Colon (tissue), 2 donors: ENCODE measurements at regions not wholly inside any gene's neighbourhood (a gene's known extent, or its start where the extent isn't known, plus 50 kb on each side); places are given as distances from the start of the nearest gene placed in this dataset.
"Not testable (repeated sequence)": the region's sequence is repeated elsewhere in the genome, so short reads cannot be mapped to it uniquely, and the experiment has no call there.

Experiments
- FAIRE-seq: peaks from 2 replicates; lab custom pipeline; 2012; peaks lifted over from hg19 to GRCh38; lab: Jason Lieb, UNC
- donor health status: control.
- donor health status: control.

GRCh38 chr4:138614398-138615142 lies 372.4 kb upstream of the SLC7A11 start:
- FAIRE-seq = no peak

- FAIRE-seq = no peak
These were observed 370.3 kb upstream of the SLC7A11 start for GRCh38 chr4:138612428-138612827.

- no peak for FAIRE-seq
These were observed 369.6 kb upstream of the SLC7A11 start for GRCh38 chr4:138611721-138612120.

- FAIRE-seq = no peak
These were observed 368.9 kb upstream of the SLC7A11 start for GRCh38 chr4:138611017-138611416.

GRCh38 chr4:138609943-138610350 lies 367.8 kb upstream of the SLC7A11 start:
- no peak for FAIRE-seq

- FAIRE-seq = no peak
These were observed 362.4 kb upstream of the SLC7A11 start for GRCh38 chr4:138604556-138604955.

- FAIRE-seq = no peak
These were observed 360.5 kb upstream of the SLC7A11 start for GRCh38 chr4:138602664-138603063.

GRCh38 chr4:138599965-138600364 lies 357.8 kb upstream of the SLC7A11 start:
- FAIRE-seq = no peak

- no peak for FAIRE-seq
These were observed 356.1 kb upstream of the SLC7A11 start for GRCh38 chr4:138598226-138598625.

- FAIRE-seq = no peak
These were observed 354.7 kb upstream of the SLC7A11 start for GRCh38 chr4:138596896-138597295.

- FAIRE-seq = no peak
These were observed 353.7 kb upstream of the SLC7A11 start for GRCh38 chr4:138595731-138596460.

GRCh38 chr4:138595171-138595570 lies 353.0 kb upstream of the SLC7A11 start:
- FAIRE-seq = no peak

- FAIRE-seq = no peak
These were observed 350.6 kb upstream of the SLC7A11 start for GRCh38 chr4:138592796-138593195.

- FAIRE-seq = no peak
These were observed 349.7 kb upstream of the SLC7A11 start for GRCh38 chr4:138591808-138592207.

GRCh38 chr4:138588501-138588900 lies 346.4 kb upstream of the SLC7A11 start:
- no peak for FAIRE-seq

GRCh38 chr4:138579146-138579545 lies 337.0 kb upstream of the SLC7A11 start:
- FAIRE-seq = no peak

- FAIRE-seq = not testable (repeated sequence)
These were observed 335.7 kb upstream of the SLC7A11 start for GRCh38 chr4:138577826-138578225.

- FAIRE-seq = no peak
These were observed 335.0 kb upstream of the SLC7A11 start for GRCh38 chr4:138577145-138577544.

GRCh38 chr4:138576684-138577083 lies 334.5 kb upstream of the SLC7A11 start:
- no peak for FAIRE-seq

- no peak for FAIRE-seq
These were observed 331.1 kb upstream of the SLC7A11 start for GRCh38 chr4:138573246-138573645.

GRCh38 chr4:138572007-138572406 lies 329.9 kb upstream of the SLC7A11 start:
- no peak for FAIRE-seq

GRCh38 chr4:138567696-138568095 lies 325.5 kb upstream of the SLC7A11 start:
- FAIRE-seq = no peak

- no peak for FAIRE-seq
These were observed 323.4 kb upstream of the SLC7A11 start for GRCh38 chr4:138565576-138565975.

GRCh38 chr4:138562544-138562991 lies 320.4 kb upstream of the SLC7A11 start:
- FAIRE-seq = no peak
